GM12864 (cell line): ENCODE measurements at regions not wholly inside any gene's neighbourhood (a gene's known extent, or its start where the extent isn't known, plus 50 kb on each side); places are given as distances from the start of the nearest gene placed in this dataset.

Source experiments
- DNase-seq: peaks from one replicate; pipeline ENCODE4 v3.0.0-alpha.2; 2011; ENCODE audit warnings: low read depth
- H3K4me3 ChIP-seq: 2 replicates; pipeline ENCODE4 v1.5.1; 2011; ENCODE audit warnings: mild to moderate bottlenecking, low read depth, low read length, control low read depth
- TF ChIP-seq, protein P1 (sequence below): IDR thresholded peaks from 2 replicates; pipeline ENCODE4 v1.5.1; 2011; ENCODE audit warnings: low read depth, mild to moderate bottlenecking, moderate library complexity, low read length, control low read depth, inconsistent platforms; ENCODE audit errors: missing control alignments

GRCh38 chr14:85090681-85091080, 439.3 kb upstream of the FLRT2 start:
- H3K4me3 ChIP-seq = no peak overlapping the region
- TF ChIP-seq, protein P1, sequence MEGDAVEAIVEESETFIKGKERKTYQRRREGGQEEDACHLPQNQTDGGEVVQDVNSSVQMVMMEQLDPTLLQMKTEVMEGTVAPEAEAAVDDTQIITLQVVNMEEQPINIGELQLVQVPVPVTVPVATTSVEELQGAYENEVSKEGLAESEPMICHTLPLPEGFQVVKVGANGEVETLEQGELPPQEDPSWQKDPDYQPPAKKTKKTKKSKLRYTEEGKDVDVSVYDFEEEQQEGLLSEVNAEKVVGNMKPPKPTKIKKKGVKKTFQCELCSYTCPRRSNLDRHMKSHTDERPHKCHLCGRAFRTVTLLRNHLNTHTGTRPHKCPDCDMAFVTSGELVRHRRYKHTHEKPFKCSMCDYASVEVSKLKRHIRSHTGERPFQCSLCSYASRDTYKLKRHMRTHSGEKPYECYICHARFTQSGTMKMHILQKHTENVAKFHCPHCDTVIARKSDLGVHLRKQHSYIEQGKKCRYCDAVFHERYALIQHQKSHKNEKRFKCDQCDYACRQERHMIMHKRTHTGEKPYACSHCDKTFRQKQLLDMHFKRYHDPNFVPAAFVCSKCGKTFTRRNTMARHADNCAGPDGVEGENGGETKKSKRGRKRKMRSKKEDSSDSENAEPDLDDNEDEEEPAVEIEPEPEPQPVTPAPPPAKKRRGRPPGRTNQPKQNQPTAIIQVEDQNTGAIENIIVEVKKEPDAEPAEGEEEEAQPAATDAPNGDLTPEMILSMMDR = no peak
- no peak for DNase-seq

- DNase-seq = no peak
- no peak overlapping the region for H3K4me3 ChIP-seq
- TF ChIP-seq, protein P1 = no peak
These were observed 436.2 kb upstream of the FLRT2 start for GRCh38 chr14:85093631-85094330.

DNA sequence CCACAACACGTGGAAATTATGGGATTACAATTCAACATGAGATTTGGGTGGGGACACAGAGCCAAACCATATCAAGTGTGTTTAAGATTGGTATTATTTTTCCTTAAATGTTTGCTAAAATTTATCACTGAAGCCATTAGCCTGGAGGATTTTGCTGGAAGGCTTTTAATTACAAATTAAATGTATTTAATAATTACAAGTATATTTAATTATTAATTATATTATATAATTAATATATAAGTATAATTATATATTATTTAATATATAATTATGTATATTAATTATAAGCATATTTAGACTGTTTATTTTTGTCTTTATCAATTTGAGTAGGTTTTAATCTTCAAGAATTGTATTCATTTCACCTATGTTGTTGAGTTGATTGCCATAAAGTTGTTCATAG, 427.4 kb upstream of the FLRT2 start:
- DNase-seq = no peak
- TF ChIP-seq, protein P1 = no peak
- no peak overlapping the region for H3K4me3 ChIP-seq

- H3K4me3 ChIP-seq = no peak overlapping the region
- DNase-seq = no peak
- TF ChIP-seq, protein P1 = no peak
These were observed 423.4 kb upstream of the FLRT2 start for GRCh38 chr14:85106506-85106905.

GRCh38 chr14:85112762-85113161, 417.2 kb upstream of the FLRT2 start:
- no peak for DNase-seq
- no peak overlapping the region for H3K4me3 ChIP-seq
- TF ChIP-seq, protein P1 = no peak

DNA sequence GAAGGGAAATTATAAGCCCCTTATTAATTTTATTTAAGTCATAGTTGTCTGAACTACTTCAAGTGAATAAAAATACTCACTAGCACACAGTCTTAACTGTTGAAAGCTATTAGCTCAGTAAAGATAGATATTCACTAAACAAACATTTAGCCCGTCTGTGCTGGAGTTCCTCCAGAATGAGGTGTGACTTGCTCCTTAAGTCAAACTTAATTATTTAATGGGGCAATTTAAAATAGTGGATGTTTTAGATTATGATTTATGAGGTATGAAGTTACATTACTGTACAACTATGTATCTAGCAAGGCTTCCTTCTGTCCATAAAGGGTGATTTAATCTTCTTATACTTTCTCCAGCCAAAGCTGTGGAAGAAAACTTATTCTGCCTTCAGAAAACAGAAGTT, 414.0 kb upstream of the FLRT2 start:
- H3K4me3 ChIP-seq = no peak overlapping the region
- DNase-seq = no peak
- TF ChIP-seq, protein P1 = no peak

GRCh38 chr14:85118274-85118673, 411.7 kb upstream of the FLRT2 start:
- TF ChIP-seq, protein P1 = no peak
- no peak for DNase-seq
- no peak overlapping the region for H3K4me3 ChIP-seq
